ENCODE measurements at regions not wholly inside any gene's neighbourhood (a gene's known extent, or its start where the extent isn't known, plus 50 kb on each side); places are given as distances from the start of the nearest gene placed in this dataset.

DNA sequence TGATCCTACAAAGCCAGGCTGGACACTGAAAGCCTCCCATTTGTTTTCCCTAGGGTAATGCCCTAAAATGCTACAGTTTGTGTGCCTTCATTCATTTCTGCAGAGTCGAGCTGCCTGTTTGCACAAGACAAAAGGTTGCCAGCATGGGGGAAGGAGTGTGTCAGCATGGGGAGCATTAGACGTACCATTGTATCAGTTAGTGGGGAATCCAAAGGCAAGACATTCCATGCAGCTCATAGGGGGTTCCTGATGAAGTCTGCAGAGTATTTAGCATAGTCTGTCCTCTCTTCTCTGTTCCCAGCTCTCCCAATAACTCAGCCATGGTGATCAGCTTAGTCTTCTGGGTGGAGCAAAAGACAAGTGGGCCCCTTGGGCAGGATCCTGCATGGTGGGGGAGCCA lies 276.9 kb upstream of the PCDH7 start:
- WGBS, 2 donors: 8 to 24% methylated on average over 2 of the region's 2 CpGs
- ATAC-seq (no peak), DNase-seq (no peak)
- Histone ChIP-seq H3K9me3 (no peaks in the 10 kb centered on the region), H3K4me1 (no peaks in the 10 kb centered on the region), H3K36me3 (replicated peaks in 1 of 2; ENCODE audit: insufficient read depth in 1 of 2, low read depth in 2 of 2) (no peaks in the 10 kb centered on the region), H3K4me3 (no peak overlapping the region), H3K27ac (no peak overlapping the region), H3K27me3 (no peaks in the 10 kb centered on the region)
- intact Hi-C loops (cut with DNase I): no loop called here
- TF ChIP-seq, protein P1, sequence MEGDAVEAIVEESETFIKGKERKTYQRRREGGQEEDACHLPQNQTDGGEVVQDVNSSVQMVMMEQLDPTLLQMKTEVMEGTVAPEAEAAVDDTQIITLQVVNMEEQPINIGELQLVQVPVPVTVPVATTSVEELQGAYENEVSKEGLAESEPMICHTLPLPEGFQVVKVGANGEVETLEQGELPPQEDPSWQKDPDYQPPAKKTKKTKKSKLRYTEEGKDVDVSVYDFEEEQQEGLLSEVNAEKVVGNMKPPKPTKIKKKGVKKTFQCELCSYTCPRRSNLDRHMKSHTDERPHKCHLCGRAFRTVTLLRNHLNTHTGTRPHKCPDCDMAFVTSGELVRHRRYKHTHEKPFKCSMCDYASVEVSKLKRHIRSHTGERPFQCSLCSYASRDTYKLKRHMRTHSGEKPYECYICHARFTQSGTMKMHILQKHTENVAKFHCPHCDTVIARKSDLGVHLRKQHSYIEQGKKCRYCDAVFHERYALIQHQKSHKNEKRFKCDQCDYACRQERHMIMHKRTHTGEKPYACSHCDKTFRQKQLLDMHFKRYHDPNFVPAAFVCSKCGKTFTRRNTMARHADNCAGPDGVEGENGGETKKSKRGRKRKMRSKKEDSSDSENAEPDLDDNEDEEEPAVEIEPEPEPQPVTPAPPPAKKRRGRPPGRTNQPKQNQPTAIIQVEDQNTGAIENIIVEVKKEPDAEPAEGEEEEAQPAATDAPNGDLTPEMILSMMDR (IDR thresholded peaks at IDR 0.05): no peak
- no peak for TF ChIP-seq POLR2A (IDR thresholded peaks at IDR 0.05)

DNA sequence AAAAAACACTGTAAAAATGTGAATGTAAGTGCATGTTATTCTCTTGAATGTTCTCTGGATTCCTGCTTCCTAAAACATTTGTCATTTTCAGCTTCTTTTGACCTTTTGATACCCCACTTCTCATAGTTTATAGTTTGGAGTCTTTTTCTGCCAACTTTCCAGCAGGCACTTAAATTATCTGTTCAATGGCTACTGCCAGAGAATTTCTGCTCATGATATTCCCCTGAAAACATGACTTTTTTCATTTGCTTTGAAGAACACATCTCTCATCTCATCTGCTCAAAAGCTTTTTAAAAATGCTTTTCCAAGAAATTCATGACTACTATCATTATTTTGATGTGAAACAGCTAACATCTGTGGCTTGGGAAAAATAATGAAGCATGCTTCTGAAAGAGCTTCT lies 269.7 kb upstream of the PCDH7 start:
- Histone ChIP-seq H3K36me3 (replicated peaks in 1 of 2; ENCODE audit: insufficient read depth in 1 of 2, low read depth in 2 of 2) (no peaks in the 10 kb centered on the region), H3K9me3 (no peaks in the 10 kb centered on the region), H3K27me3 (no peaks in the 10 kb centered on the region), H3K4me3 (no peak overlapping the region), H3K27ac (no peak overlapping the region), H3K4me1 (no peaks in the 10 kb centered on the region)
- no peak for DNase-seq
- intact Hi-C loops (cut with DNase I): no loop called here
- TF ChIP-seq POLR2A (IDR thresholded peaks at IDR 0.05): no peak
- TF ChIP-seq, protein P1 (IDR thresholded peaks at IDR 0.05): no peak
- ATAC-seq: no peak

DNA sequence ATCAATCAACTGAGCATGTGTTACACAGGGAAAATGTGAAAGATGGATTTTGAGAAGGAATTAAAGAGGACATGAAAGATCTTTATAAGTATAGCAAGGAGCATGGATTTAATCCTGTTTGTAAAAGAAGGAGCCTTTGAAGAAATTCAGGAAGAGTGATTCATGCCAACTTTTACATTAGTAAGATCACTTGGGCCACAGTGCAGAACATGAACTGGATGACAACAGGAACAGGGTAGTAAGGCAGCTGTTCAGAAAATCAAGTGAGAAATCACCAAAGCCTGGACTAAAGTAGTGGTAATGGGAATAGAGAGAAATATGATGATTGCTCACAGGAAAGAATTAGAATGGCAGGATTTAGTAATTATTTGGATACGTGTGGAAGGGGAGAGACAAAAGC lies 265.7 kb upstream of the PCDH7 start:
- WGBS, 2 donors: 57 to 58% methylated on average over 1 of the region's 1 CpG
- Histone ChIP-seq H3K9me3 (no peaks in the 10 kb centered on the region), H3K36me3 (replicated peaks in 1 of 2; ENCODE audit: insufficient read depth in 1 of 2, low read depth in 2 of 2) (no peaks in the 10 kb centered on the region), H3K4me3 (no peak overlapping the region), H3K4me1 (no peaks in the 10 kb centered on the region), H3K27me3 (no peaks in the 10 kb centered on the region), H3K27ac (no peak overlapping the region)
- DNase-seq (no peak), ATAC-seq (no peak)
- intact Hi-C loops (cut with DNase I): no loop called here
- TF ChIP-seq, protein P1 (IDR thresholded peaks at IDR 0.05): no peak
- no peak for TF ChIP-seq POLR2A (IDR thresholded peaks at IDR 0.05)

DNA sequence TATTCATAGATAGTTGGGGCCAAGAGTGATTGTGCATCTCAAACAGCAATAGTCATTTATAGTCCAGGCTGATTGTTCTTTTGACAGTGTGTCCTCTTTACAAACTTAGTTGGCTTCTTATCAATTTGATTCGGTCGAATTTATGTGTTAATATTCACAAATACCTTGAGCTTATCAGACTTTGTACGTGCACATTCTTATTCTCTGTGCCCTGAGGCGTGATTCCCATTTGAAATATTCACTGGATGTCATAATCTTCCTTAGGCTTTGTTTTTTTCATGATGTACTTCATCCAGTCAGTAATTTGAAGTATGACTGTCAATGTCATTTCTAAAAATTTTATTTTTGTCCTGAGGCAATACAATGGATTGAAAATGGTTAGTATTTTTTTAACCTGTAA lies 263.5 kb upstream of the PCDH7 start:
- 47 to 54% methylated on average over 4 of the region's 4 CpGs for WGBS, 2 donors
- intact Hi-C loops (cut with DNase I): no loop called here
- Histone ChIP-seq H3K27me3 (no peaks in the 10 kb centered on the region), H3K36me3 (replicated peaks in 1 of 2; ENCODE audit: insufficient read depth in 1 of 2, low read depth in 2 of 2) (no peaks in the 10 kb centered on the region), H3K27ac (no peak overlapping the region), H3K4me3 (no peak overlapping the region), H3K9me3 (no peaks in the 10 kb centered on the region), H3K4me1 (no peaks in the 10 kb centered on the region)
- DNase-seq (no peak), ATAC-seq (no peak)
- TF ChIP-seq, protein P1 (IDR thresholded peaks at IDR 0.05): no peak
- TF ChIP-seq POLR2A (IDR thresholded peaks at IDR 0.05): no peak

DNA sequence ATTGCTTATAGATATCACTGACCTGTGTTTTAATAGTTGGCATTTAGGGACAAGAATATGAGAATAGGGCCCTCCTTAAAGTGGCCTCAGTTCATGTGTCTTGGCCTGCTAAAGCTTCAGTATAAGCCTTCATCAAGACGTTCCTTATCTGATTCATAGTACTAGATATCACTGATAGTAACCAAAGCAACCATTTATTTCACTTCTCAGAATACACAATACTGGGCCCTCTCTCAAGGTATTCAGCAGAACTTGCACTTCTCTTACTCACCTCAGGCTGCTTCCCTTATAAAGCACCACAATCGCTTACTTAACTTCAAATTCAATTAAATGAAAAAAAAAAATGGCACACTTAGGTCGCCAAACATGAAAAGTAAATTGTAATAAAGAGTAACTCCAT lies 259.4 kb upstream of the PCDH7 start:
- no peaks in the 10 kb centered on the region for H3K36me3 ChIP-seq (replicated peaks in 1 of 2; ENCODE audit: insufficient read depth in 1 of 2, low read depth in 2 of 2)

More for the DNA sequence above, 259.4 kb upstream of the PCDH7 start:
- ATAC-seq (no peak), DNase-seq (no peak)
- no peaks in the 10 kb centered on the region for H3K4me1 ChIP-seq
- no peaks in the 10 kb centered on the region for H3K9me3 ChIP-seq
- intact Hi-C loops (cut with DNase I): no loop called here
- H3K27ac ChIP-seq: no peak overlapping the region
- 32 to 33% methylated on average over 3 of the region's 3 CpGs for WGBS, 2 donors
- TF ChIP-seq, protein P1 (IDR thresholded peaks at IDR 0.05): no peak
- TF ChIP-seq POLR2A (IDR thresholded peaks at IDR 0.05): no peak
- no peaks in the 10 kb centered on the region for H3K27me3 ChIP-seq
- H3K4me3 ChIP-seq: no peak overlapping the region

Data from body of pancreas (tissue), 4 donors.